22Rv1 (cell line): ENCODE measurements at regions not wholly inside any gene's neighbourhood (a gene's known extent, or its start where the extent isn't known, plus 50 kb on each side); places are given as distances from the start of the nearest gene placed in this dataset.

Source experiments
- H3K27ac ChIP-seq: fragments of 450-650 bp; 2 replicates; pipeline ENCODE4 v1.5.1; 2017
- ZFX ChIP-seq: fragments of 450-650 bp; IDR thresholded peaks from 2 replicates; pipeline ENCODE4 v1.6.1; 2017; ENCODE audit warnings: antibody characterized with exemption, borderline replicate concordance
- TF ChIP-seq, protein P1 (sequence below): fragments of 450-650 bp; IDR thresholded peaks from 2 replicates; pipeline ENCODE4 v1.5.1; 2017; ENCODE audit warnings: mild to moderate bottlenecking

DNA sequence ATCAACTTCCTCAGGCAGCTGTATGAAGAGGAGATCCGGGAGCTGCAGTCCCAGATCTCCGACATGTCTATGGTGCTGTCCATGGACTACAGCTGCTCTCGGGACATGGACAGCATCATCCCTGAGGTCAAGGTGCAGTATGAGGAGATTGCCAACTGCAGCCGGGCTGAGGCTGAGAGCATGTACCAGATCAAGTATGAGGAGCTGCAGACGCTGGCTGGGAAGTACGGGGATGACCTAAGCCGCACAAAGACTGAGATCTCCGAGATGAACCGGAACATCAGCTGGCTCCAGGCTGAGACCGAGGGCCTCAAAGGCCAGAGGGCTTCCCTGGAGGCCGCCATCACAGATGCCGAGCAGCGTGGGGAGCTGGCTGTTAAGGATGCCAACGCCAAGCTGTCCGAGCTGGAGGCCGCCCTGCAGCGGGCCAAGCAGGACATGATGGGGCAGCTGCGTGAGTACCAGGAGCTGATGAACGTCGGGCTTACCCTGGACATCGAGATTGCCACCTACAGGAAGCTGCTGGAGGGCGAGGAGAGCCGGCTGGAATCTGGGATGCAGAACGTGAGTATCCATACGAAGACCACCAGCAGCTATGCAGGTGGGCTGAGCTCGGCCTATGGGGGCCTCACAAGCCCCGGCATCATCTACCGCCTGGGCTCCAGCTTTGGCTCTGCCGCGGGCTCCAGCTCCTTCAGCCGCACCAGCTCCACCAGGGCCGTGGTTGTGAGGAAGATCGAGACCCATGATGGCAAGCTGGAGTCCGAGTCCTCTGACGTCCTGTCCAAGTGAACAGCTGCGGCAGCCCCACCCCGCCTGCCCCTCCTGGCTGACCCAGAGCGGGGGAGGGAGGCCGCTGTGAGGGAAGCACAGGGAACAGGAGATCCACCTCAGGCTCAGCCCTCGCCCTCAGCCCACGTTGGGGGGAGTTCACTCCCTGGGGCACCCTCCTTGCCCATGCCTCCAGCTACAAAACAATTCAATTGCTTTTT, 84.0 kb downstream of the SEC61B start:
- TF ChIP-seq, protein P1, sequence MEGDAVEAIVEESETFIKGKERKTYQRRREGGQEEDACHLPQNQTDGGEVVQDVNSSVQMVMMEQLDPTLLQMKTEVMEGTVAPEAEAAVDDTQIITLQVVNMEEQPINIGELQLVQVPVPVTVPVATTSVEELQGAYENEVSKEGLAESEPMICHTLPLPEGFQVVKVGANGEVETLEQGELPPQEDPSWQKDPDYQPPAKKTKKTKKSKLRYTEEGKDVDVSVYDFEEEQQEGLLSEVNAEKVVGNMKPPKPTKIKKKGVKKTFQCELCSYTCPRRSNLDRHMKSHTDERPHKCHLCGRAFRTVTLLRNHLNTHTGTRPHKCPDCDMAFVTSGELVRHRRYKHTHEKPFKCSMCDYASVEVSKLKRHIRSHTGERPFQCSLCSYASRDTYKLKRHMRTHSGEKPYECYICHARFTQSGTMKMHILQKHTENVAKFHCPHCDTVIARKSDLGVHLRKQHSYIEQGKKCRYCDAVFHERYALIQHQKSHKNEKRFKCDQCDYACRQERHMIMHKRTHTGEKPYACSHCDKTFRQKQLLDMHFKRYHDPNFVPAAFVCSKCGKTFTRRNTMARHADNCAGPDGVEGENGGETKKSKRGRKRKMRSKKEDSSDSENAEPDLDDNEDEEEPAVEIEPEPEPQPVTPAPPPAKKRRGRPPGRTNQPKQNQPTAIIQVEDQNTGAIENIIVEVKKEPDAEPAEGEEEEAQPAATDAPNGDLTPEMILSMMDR, result no peak
- TF ChIP-seq ZFX, result no peak
- H3K27ac ChIP-seq, result no peak overlapping the region

DNA sequence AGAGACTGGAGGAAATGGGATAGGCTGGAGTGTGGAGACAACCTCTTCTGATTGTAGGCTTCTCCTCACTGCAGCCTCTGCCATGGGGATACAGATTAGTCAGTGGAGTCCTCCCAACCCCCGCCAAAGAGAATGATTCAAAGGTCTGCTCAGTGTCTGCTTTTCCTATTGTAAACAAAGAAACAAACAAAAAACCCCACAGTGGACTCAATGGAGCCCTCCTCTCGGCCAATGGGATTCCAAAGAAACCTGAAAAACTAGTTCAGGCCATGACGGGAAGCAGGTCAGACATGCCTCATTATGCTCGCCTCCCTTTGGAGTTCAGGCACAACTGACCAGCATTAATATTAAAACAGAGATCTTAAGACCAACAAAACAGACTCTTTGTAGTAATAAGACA, 85.8 kb downstream of the SEC61B start:
- TF ChIP-seq ZFX, result no peak
- TF ChIP-seq, protein P1, result no peak
- no peak overlapping the region for H3K27ac ChIP-seq

DNA sequence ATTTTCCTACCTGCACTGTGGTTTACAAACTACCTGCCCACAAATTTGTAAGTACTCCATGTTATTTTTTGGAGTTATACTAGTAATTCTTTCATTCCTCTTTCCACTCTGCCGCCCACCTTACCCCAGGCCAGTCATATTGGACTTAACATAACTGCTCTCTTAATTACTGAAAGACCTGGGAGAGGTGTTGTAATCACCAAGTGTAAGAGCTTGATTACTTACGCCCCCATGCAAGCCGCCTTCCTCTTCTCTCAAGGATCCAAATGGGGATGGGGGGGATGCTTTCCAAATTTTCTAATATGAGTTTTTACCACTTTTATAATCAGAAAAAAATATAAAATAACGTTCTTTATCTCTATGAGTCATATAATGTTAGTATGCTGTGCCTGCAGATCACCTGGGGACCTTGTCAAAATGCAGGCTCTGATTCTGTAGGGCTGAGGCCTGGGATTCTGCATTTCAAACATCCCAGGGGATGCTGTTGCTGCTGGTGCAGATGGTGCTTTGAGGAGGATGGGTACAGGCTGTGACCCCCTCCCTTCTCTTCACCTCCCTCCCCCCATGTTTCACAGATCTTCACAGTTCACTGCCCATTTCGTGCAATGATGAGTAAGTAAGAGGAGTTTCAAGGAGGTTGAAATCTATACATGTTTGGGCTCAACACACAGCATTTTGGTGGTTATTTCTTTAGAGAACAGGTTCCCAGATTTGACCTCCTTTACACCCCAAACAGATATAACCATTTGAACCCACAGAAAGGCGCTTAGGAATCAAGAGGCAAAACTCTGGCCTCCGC, 87.3 kb downstream of the SEC61B start:
- TF ChIP-seq ZFX, result no peak
- TF ChIP-seq, protein P1, result no peak
- H3K27ac ChIP-seq, result no peak overlapping the region

DNA sequence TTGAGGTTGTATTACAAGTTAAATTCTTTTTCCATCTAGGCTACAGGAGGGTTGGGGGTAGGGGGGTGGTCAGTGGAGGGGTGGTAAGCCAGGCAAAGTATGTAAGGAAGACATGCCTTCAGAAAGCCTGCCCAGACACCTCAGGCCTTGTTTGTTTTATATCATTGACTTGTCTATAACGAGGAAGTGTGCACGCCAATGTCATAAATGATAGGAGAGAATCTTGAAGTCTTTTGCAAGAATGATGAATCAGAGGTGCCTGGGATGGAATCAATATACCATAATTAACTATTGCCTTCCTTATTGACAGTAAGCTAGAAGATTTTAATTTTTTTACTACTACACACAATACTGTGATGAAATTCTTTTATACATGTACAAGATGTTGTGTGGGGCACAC, 90.7 kb downstream of the SEC61B start:
- no peak for TF ChIP-seq ZFX
- TF ChIP-seq, protein P1, result no peak
- H3K27ac ChIP-seq, result no peak overlapping the region

DNA sequence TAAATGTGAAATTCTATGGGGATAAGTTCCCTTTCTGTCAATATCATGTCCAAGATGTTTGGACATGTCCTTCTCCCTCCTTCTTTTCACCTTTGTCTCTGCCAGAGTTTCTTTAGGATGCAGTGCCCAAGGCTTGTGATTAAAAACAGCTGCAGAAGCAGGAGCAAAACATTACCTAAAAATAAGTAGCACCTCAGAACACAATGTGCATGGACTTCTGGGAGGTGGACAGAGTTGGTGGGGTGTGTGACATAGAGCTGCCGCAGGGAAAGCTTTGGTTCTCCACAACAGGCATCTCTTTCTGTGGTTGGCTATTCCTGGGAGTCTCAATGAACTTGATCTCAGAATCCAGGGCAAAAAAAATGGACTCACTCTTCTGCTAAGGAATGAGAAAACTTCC, 97.0 kb downstream of the SEC61B start:
- no peak overlapping the region for H3K27ac ChIP-seq
- TF ChIP-seq ZFX, result no peak
- TF ChIP-seq, protein P1, result no peak

DNA sequence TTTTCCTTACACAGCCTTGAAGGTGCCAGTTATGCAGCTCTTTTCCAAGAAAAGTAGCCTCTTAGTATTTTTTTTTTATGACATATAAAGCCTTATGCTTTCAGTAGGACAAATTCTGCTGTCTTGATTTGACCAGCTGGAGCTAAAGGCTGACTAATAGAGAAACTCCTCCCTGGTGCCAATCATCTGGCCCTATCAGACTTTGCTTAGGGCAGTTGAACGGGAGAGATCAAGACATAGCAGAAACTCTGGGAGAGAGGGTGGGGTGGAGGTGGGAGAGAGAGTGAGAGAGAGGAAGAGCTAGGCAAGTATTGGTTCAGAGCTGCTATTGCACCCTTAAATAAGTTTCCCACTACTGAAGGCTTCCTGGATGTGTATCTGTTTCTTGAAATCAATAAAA, 100.2 kb downstream of the SEC61B start:
- H3K27ac ChIP-seq, result no peak overlapping the region
- no peak for TF ChIP-seq ZFX
- TF ChIP-seq, protein P1, result no peak
